Sigmoid colon (tissue), 4 donors: ENCODE measurements at regions not wholly inside any gene's neighbourhood (a gene's known extent, or its start where the extent isn't known, plus 50 kb on each side); places are given as distances from the start of the nearest gene placed in this dataset.

Experiments used
- CTCF ChIP-seq, 4 experiments: fragments of 450-650 bp in 3 of 4; fragments of 200-600 bp in 1 of 4; IDR thresholded peaks; one replicate each; pipeline ENCODE4 v1.5.1; 2016 to 2019; ENCODE audit warnings: antibody characterized with exemption in 4 of 4, mild to moderate bottlenecking in 3 of 4, moderate library complexity in 2 of 4
- EP300 ChIP-seq, 4 donors: sonication (generic); formaldehyde crosslinking; IDR thresholded peaks; one replicate each; pipeline ENCODE4 v1.6.1; 2017; ENCODE audit warnings: antibody characterized with exemption in 4 of 4
- POLR2A ChIP-seq, 2 donors: fragments of 450-650 bp; IDR thresholded peaks; one replicate each; pipeline ENCODE4 v1.6.1; 2016; ENCODE audit warnings: antibody characterized with exemption in 2 of 2, mild to moderate bottlenecking in 2 of 2, moderate library complexity in 2 of 2

DNA sequence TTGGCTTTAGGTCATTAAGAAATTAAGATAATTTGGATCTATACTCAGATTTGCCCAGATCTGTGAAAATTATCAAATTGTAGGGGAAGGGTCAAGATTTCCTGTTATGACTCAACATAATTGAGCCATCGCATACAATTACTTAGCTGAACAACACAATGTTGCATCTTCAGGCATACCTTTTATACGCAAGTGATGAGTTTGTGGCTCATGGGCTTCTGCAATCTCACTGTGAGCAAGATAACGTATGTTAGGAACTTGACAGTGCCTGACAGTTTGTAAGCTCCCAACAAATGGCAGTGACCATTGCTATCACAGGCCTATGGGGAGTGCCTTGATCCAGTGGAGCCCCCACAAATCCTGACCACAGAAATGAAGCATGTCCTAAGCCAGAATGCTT is 199.7 kb downstream of the BCAT1 start:
- TF ChIP-seq EP300 (IDR thresholded peaks at IDR 0.05) (no peak), POLR2A (IDR thresholded peaks at IDR 0.05) (no peak), CTCF (IDR thresholded peaks at IDR 0.05) (no peak)
